KMS-11 (cell line): ENCODE measurements at regions not wholly inside any gene's neighbourhood (a gene's known extent, or its start where the extent isn't known, plus 50 kb on each side); places are given as distances from the start of the nearest gene placed in this dataset.

Experiments used
- H2AFZ ChIP-seq: fragments of 200-600 bp; sonication (generic); 2 replicates; pipeline ENCODE4 v1.6.1; 2016; ENCODE audit warnings: antibody characterized with exemption, mixed run types, low read depth
- H3K27ac ChIP-seq: fragments of 200-600 bp; sonication (generic); 2 replicates; pipeline ENCODE4 v1.6.1; 2016; ENCODE audit warnings: mild to moderate bottlenecking, mixed run types
- H3K27me3 ChIP-seq: fragments of 200-600 bp; sonication (generic); 2 replicates; pipeline ENCODE4 v1.6.1; 2017; ENCODE audit warnings: mild to moderate bottlenecking, low read depth, mixed run types, moderate library complexity; ENCODE audit not compliant: insufficient read depth
- H3K36me3 ChIP-seq: fragments of 200-600 bp; sonication (generic); 2 replicates; pipeline ENCODE4 v1.6.1; 2017; ENCODE audit warnings: mild to moderate bottlenecking, mixed run types; ENCODE audit not compliant: insufficient read depth
- H3K4me1 ChIP-seq: fragments of 200-600 bp; sonication (generic); 2 replicates; pipeline ENCODE4 v1.6.1; 2016; ENCODE audit warnings: mild to moderate bottlenecking, low read depth, mixed run types; ENCODE audit not compliant: poor library complexity, severe bottlenecking
- H3K4me2 ChIP-seq: fragments of 200-600 bp; sonication (generic); 2 replicates; pipeline ENCODE4 v1.7.0; 2016; ENCODE audit warnings: mild to moderate bottlenecking, mixed run types
- H3K4me3 ChIP-seq: fragments of 200-600 bp; sonication (generic); IDR thresholded peaks from 2 replicates; pipeline ENCODE4 v1.6.1; 2017; ENCODE audit warnings: low read depth, low read length, mixed read lengths; ENCODE audit not compliant: insufficient read depth
- H3K79me2 ChIP-seq: fragments of 200-600 bp; sonication (generic); 2 replicates; pipeline ENCODE4 v1.6.1; 2016; ENCODE audit warnings: low read depth, mixed run types; ENCODE audit not compliant: insufficient read depth
- H3K9ac ChIP-seq: fragments of 200-600 bp; sonication (generic); 2 replicates; pipeline ENCODE4 v1.6.1; 2016; ENCODE audit warnings: mild to moderate bottlenecking, mixed run types
- H4K20me1 ChIP-seq: fragments of 200-600 bp; sonication (generic); 2 replicates; pipeline ENCODE4 v1.6.1; 2016; ENCODE audit warnings: mild to moderate bottlenecking, mixed run types; ENCODE audit not compliant: insufficient read depth
- CTCF ChIP-seq: fragments of 200-600 bp; sonication (generic); conservative IDR thresholded peaks from 2 replicates; pipeline ENCODE4 v1.6.1; 2017; ENCODE audit warnings: low read depth, mild to moderate bottlenecking, antibody characterized with exemption, low read length, moderate library complexity, mixed read lengths

- Histone ChIP-seq H4K20me1 (no peaks in the 10 kb centered on the region), H3K36me3 (no peaks in the 10 kb centered on the region), H3K4me1 (no peaks in the 10 kb centered on the region), H3K27me3 (no peaks in the 10 kb centered on the region), H2AFZ (no peak overlapping the region), H3K9ac (no peak overlapping the region), H3K27ac (no peak overlapping the region), H3K4me2 (no peak overlapping the region), H3K79me2 (no peaks in the 10 kb centered on the region), H3K4me3 (no peak overlapping the region)
- TF ChIP-seq CTCF: no peak
These were observed 644.6 kb downstream of the PRR16 start for GRCh38 chr5:121108725-121109124.

- no peak overlapping the region for H3K27ac ChIP-seq
- no peaks in the 10 kb centered on the region for H3K4me1 ChIP-seq
- no peaks in the 10 kb centered on the region for H3K36me3 ChIP-seq
- H3K4me2 ChIP-seq: no peak overlapping the region
- H4K20me1 ChIP-seq: no peaks in the 10 kb centered on the region
- no peak overlapping the region for H3K9ac ChIP-seq
- no peak for TF ChIP-seq CTCF
- H3K4me3 ChIP-seq: no peak overlapping the region
- no peak overlapping the region for H2AFZ ChIP-seq
- H3K79me2 ChIP-seq: no peaks in the 10 kb centered on the region
- H3K27me3 ChIP-seq: no peaks in the 10 kb centered on the region
These were observed 645.7 kb downstream of the PRR16 start for GRCh38 chr5:121109817-121110216.

GRCh38 chr5:121121786-121122185 is 657.7 kb downstream of the PRR16 start:
- Histone ChIP-seq H3K79me2 (no peaks in the 10 kb centered on the region), H3K4me3 (no peak overlapping the region), H3K9ac (no peak overlapping the region), H2AFZ (no peak overlapping the region), H3K27ac (no peak overlapping the region), H3K4me2 (no peak overlapping the region), H3K27me3 (no peaks in the 10 kb centered on the region), H3K4me1 (no peaks in the 10 kb centered on the region), H4K20me1 (no peaks in the 10 kb centered on the region), H3K36me3 (no peaks in the 10 kb centered on the region)
- TF ChIP-seq CTCF: no peak

DNA sequence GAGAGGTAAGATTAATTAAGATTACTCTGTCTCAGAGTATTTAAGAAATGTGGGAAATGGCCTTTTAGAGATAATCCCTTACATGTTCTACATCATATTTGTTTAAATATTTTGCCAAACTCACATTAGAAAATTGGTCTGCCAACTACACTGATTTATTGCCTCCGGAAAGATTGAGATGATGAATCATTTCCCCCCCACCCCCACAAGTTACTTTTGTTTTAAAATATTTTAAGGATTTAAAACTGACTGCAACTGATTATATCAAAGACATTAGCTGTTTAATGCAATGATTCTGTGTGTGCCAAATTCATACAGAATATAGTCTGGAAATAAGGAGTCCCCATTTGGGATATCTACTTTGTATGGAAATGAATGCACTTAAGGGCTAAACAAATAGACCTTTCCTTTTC is 674.4 kb downstream of the PRR16 start:
- Histone ChIP-seq H3K4me1 (no peaks in the 10 kb centered on the region), H3K79me2 (no peaks in the 10 kb centered on the region), H2AFZ (no peak overlapping the region), H4K20me1 (no peaks in the 10 kb centered on the region), H3K27me3 (no peaks in the 10 kb centered on the region), H3K27ac (no peak overlapping the region), H3K36me3 (no peaks in the 10 kb centered on the region), H3K4me3 (no peak overlapping the region), H3K4me2 (no peak overlapping the region), H3K9ac (no peak overlapping the region)
- TF ChIP-seq CTCF: no peak

DNA sequence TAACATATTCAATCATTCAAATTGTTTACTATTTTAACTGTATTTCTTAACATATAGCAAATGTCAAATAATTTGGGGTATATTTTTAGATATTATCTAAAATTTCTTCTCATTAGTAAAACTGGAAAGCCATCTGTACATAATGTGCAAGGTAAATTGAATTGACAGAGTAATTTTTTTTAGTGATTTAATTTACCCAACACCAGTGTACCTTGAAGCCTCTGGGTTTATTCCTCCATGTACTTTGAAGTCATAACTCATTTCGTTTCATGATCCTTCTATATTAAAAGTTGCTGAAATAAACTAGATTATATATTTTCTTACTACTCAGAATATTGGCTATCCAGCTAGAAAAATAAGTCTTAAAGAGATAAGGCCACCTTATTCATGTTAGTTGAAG is 674.9 kb downstream of the PRR16 start:
- Histone ChIP-seq H3K4me2 (no peak overlapping the region), H3K27me3 (no peaks in the 10 kb centered on the region), H3K79me2 (no peaks in the 10 kb centered on the region), H4K20me1 (no peaks in the 10 kb centered on the region), H3K27ac (no peak overlapping the region), H3K9ac (no peak overlapping the region), H2AFZ (no peak overlapping the region), H3K4me3 (no peak overlapping the region), H3K36me3 (no peaks in the 10 kb centered on the region), H3K4me1 (no peaks in the 10 kb centered on the region)
- TF ChIP-seq CTCF: no peak
